Gastroesophageal sphincter (tissue), 3 donors: ENCODE measurements at regions not wholly inside any gene's neighbourhood (a gene's known extent, or its start where the extent isn't known, plus 50 kb on each side); places are given as distances from the start of the nearest gene placed in this dataset.

Experiments used
- CTCF ChIP-seq, 4 experiments: fragments of 200-600 bp in 2 of 4; fragments of 450-650 bp in 2 of 4; sonication (generic) in 1 of 4; IDR thresholded peaks; one replicate each; pipeline ENCODE4 v1.5.1; 2017 to 2019; ENCODE audit warnings: antibody characterized with exemption in 4 of 4, mild to moderate bottlenecking in 2 of 4, moderate library complexity in 2 of 4
- EP300 ChIP-seq: sonication (generic); formaldehyde crosslinking; IDR thresholded peaks from one replicate; pipeline ENCODE4 v1.6.1; 2017; ENCODE audit warnings: antibody characterized with exemption, mild to moderate bottlenecking
- POLR2A ChIP-seq, 2 donors: fragments of 450-650 bp; IDR thresholded peaks; one replicate each; pipeline ENCODE4 v1.6.1; 2017; ENCODE audit warnings: antibody characterized with exemption in 2 of 2, mild to moderate bottlenecking in 2 of 2, moderate library complexity in 1 of 2
- POLR2AphosphoS5 ChIP-seq: sonication (generic); formaldehyde crosslinking; IDR thresholded peaks from one replicate; pipeline ENCODE4 v1.6.1; 2017; ENCODE audit warnings: antibody characterized with exemption

GRCh38 chr20:19950042-19950441, 67.1 kb upstream of the NAA20 start:
- TF ChIP-seq CTCF (IDR thresholded peaks at IDR 0.05) (no peak), EP300 (no peak), POLR2AphosphoS5 (no peak), POLR2A (IDR thresholded peaks at IDR 0.05) (no peak)
